ENCODE measurements at regions not wholly inside any gene's neighbourhood (a gene's known extent, or its start where the extent isn't known, plus 50 kb on each side); places are given as distances from the start of the nearest gene placed in this dataset.

- TF ChIP-seq CTCF (conservative IDR thresholded peaks at IDR 0.05) = no peak
- Mint-ChIP-seq H3K27me3 (peaks cover 42% of the 10 kb centered on the region), H3K4me1 (ENCODE audit: unreplicated experiment) (no peaks in the 10 kb centered on the region), H3K36me3 (no peaks in the 10 kb centered on the region), H3K27ac (no peak overlapping the region), H3K9me3 (no peaks in the 10 kb centered on the region), H3K4me3 (no peak overlapping the region)
- DNase-seq (ENCODE audit: extremely low spot score, unreplicated experiment) = no peak
Observed at GRCh38 chr20:63108247-63108646, 101.5 kb upstream of the BHLHE23 start.

- TF ChIP-seq CTCF (conservative IDR thresholded peaks at IDR 0.05) = no peak
- H3K9me3 Mint-ChIP-seq = no peaks in the 10 kb centered on the region
- H3K27me3 Mint-ChIP-seq = peaks cover 44% of the 10 kb centered on the region
- H3K27ac Mint-ChIP-seq = no peak overlapping the region
- DNase-seq (ENCODE audit: extremely low spot score, unreplicated experiment) = no peak
- no peaks in the 10 kb centered on the region for H3K36me3 Mint-ChIP-seq
- H3K4me3 Mint-ChIP-seq = no peak overlapping the region
- no peaks in the 10 kb centered on the region for H3K4me1 Mint-ChIP-seq (ENCODE audit: unreplicated experiment)
Observed at GRCh38 chr20:63107449-63108200, 100.9 kb upstream of the BHLHE23 start.

GRCh38 chr20:63106765-63107448 lies 100.1 kb upstream of the BHLHE23 start:
- Mint-ChIP-seq H3K27ac (no peak overlapping the region), H3K4me1 (ENCODE audit: unreplicated experiment) (no peaks in the 10 kb centered on the region), H3K27me3 (peaks cover 44% of the 10 kb centered on the region), H3K9me3 (no peaks in the 10 kb centered on the region), H3K36me3 (no peaks in the 10 kb centered on the region), H3K4me3 (no peak overlapping the region)
- DNase-seq (ENCODE audit: extremely low spot score, unreplicated experiment) = no peak
- no peak for TF ChIP-seq CTCF (conservative IDR thresholded peaks at IDR 0.05)

GRCh38 chr20:63106108-63106764 lies 99.5 kb upstream of the BHLHE23 start:
- no peak for TF ChIP-seq CTCF (conservative IDR thresholded peaks at IDR 0.05)
- DNase-seq (ENCODE audit: extremely low spot score, unreplicated experiment) = no peak
- H3K27me3 Mint-ChIP-seq = peaks cover 42% of the 10 kb centered on the region
- H3K4me3 Mint-ChIP-seq = no peak overlapping the region
- H3K36me3 Mint-ChIP-seq = no peaks in the 10 kb centered on the region
- no peaks in the 10 kb centered on the region for H3K9me3 Mint-ChIP-seq
- no peaks in the 10 kb centered on the region for H3K4me1 Mint-ChIP-seq (ENCODE audit: unreplicated experiment)
- no peak overlapping the region for H3K27ac Mint-ChIP-seq

GRCh38 chr20:63105211-63106107 lies 98.7 kb upstream of the BHLHE23 start:
- Mint-ChIP-seq H3K4me3 (no peak overlapping the region), H3K4me1 (ENCODE audit: unreplicated experiment) (no peaks in the 10 kb centered on the region), H3K36me3 (no peaks in the 10 kb centered on the region), H3K27ac (no peak overlapping the region), H3K9me3 (no peaks in the 10 kb centered on the region), H3K27me3 (peaks cover 45% of the 10 kb centered on the region)
- TF ChIP-seq CTCF (conservative IDR thresholded peaks at IDR 0.05) = no peak
- DNase-seq (ENCODE audit: extremely low spot score, unreplicated experiment) = no peak
